ENCODE measurements at regions not wholly inside any gene's neighbourhood (a gene's known extent, or its start where the extent isn't known, plus 50 kb on each side); places are given as distances from the start of the nearest gene placed in this dataset.

DNA sequence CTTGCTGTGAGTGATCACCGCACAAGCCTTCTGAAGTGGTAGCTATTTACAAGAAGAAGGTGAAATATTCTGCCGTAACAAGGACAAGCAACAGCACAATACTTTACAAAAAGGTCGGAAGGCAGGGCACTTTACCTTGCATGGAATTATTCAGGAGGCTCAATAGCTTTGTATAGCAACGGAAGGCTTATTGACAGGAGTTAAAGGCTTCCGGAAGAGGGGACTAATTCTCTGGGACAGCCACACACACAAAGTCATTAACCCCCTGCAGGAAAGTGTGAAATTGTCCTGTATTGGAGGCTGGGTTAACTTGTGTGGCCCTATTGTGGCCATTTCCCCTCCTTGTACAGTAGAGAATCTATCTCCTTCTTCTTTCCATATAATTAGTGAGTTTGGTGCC is 199.3 kb upstream of the SEMA6A start:
- TF ChIP-seq CTCF (IDR thresholded peaks at IDR 0.05) (no peak), EZH2 (IDR thresholded peaks at IDR 0.05) (no peak)

Measured in neural progenitor cell (in vitro differentiated cells).